ENCODE measurements at regions not wholly inside any gene's neighbourhood (a gene's known extent, or its start where the extent isn't known, plus 50 kb on each side); places are given as distances from the start of the nearest gene placed in this dataset.
"Not testable (repeated sequence)": the region's sequence is repeated elsewhere in the genome, so short reads cannot be mapped to it uniquely, and the experiment has no call there.

DNA sequence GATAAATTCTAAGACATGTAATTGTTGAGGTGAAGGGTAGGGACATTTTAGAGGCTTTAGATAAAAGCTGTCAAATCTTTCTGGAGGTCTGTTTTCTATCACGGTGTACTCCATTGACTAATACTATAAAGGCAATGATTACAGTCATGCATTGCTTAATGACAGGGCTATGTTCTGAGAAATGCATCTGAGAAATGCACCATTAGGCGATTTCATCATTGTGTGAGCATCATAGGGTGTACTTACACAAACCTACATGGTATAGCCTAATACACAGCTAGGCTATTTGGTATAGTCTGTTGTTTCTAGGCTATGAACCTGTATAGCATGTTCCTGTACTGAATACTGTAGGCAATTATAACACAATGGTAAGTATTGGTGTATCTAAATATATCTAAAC lies 71.3 kb upstream of the FYN start:
- H3K9me3 Mint-ChIP-seq = no peaks in the 10 kb centered on the region
- H3K4me3 Mint-ChIP-seq = no peak overlapping the region
- no peak for ATAC-seq (replicated peaks; ENCODE audit: extremely low read depth, poor library complexity, severe bottlenecking)
- H3K4me1 Mint-ChIP-seq = no peaks in the 10 kb centered on the region
- no peaks in the 10 kb centered on the region for H3K27me3 Mint-ChIP-seq
- no peaks in the 10 kb centered on the region for H3K36me3 Mint-ChIP-seq (ENCODE audit: insufficient read depth)
- H3K27ac Mint-ChIP-seq (ENCODE audit: low read depth) = no peak overlapping the region
- no peak for DNase-seq (ENCODE audit: low spot score in 2 of 2)

DNA sequence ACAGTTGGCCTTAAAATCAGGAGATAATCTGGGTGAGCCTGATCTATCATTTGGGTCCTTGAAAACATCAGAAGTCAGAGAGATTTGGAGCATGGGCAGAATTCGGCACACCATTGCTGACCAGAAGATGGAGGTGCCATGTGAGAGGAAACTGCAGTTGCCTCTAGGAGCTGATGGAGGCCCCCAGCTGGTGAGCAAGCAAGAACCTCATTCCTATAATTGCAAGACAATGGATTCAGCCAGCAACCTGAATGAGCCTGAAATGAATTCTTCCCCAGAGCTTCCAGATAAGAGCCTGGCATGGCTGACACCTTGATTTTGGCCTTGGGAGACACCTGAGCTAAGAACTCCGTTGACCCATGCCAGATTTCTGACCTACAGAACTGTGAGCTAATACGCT lies 76.3 kb upstream of the FYN start:
- no peak for DNase-seq (ENCODE audit: low spot score in 2 of 2)
- no peak for ATAC-seq (replicated peaks; ENCODE audit: extremely low read depth, poor library complexity, severe bottlenecking)
- H3K4me1 Mint-ChIP-seq = no peaks in the 10 kb centered on the region
- H3K4me3 Mint-ChIP-seq = no peak overlapping the region
- no peaks in the 10 kb centered on the region for H3K9me3 Mint-ChIP-seq
- H3K36me3 Mint-ChIP-seq (ENCODE audit: insufficient read depth) = no peaks in the 10 kb centered on the region
- H3K27ac Mint-ChIP-seq (ENCODE audit: low read depth) = no peak overlapping the region
- no peaks in the 10 kb centered on the region for H3K27me3 Mint-ChIP-seq

DNA sequence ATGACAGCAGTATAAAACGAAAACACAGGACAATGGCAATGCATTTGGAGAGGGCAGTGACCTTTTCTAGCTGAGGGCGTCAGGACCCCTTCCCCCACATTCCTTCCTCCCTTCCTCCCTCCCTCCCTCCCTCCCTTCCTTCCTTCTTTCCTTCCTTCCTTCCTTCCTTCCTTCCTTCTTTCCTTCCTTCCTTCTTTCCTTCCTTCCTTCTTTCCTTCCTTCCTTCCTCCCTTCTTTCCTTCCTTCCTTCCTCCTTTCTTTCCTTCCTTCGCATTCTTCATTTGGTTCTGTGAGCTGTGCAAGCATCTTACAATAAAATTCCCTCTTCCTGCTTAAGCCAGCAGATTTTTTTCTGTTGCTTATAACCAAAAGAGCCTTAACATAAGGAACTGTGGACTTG lies 76.7 kb upstream of the FYN start:
- not testable (repeated sequence) for H3K36me3 Mint-ChIP-seq (ENCODE audit: insufficient read depth); DNase-seq (ENCODE audit: low spot score in 2 of 2); ATAC-seq (replicated peaks; ENCODE audit: extremely low read depth, poor library complexity, severe bottlenecking); H3K27ac Mint-ChIP-seq (ENCODE audit: low read depth); H3K4me1 Mint-ChIP-seq; H3K4me3 Mint-ChIP-seq; H3K27me3 Mint-ChIP-seq; H3K9me3 Mint-ChIP-seq

DNA sequence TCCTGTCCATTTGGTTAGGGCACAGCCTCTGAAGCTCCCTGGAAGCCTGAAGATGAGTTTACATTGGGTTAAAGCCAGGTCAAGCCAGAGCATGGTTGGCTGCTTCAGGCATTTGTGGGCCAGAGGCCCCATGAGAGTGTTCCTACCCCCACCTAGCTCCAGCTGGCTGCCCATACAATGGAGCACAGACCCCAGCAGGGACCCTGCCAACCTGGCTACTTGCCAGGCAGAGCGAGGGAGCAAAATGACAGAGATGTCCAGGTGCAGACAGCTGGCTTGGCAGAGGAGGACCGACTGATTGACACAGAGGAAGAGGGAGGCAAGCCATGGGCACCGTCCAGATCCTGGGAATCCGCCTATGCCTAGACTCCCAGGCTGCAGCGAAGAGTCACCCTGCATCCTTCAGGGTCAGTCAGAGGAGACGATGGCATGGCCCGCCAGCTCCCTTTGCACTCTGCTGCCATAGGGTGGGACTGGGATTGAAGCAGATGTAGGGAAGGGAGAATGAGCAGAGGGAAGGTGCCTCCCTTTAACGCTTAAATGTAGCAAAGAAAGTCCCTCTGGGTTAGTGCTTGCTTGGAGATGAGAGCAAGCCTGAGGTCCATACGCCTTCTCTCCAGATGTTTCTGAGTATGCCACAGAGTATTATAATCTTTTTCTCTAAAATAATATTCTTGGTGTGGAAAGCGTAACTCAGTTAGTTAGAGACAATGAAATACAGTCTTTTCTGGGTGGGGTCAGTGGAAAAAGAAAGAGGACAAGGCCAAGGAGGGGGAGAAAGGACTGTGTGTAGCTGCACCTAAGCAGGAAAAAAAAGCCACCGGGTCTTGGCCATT lies 77.6 kb upstream of the FYN start:
- DNase-seq (ENCODE audit: low spot score in 2 of 2) (no peak), ATAC-seq (replicated peaks; ENCODE audit: extremely low read depth, poor library complexity, severe bottlenecking) (no peak)
- H3K27ac Mint-ChIP-seq (ENCODE audit: low read depth) = no peak overlapping the region
- no peak overlapping the region for H3K4me3 Mint-ChIP-seq
- H3K27me3 Mint-ChIP-seq = no peaks in the 10 kb centered on the region
- no peaks in the 10 kb centered on the region for H3K36me3 Mint-ChIP-seq (ENCODE audit: insufficient read depth)
- no peaks in the 10 kb centered on the region for H3K4me1 Mint-ChIP-seq
- no peaks in the 10 kb centered on the region for H3K9me3 Mint-ChIP-seq

DNA sequence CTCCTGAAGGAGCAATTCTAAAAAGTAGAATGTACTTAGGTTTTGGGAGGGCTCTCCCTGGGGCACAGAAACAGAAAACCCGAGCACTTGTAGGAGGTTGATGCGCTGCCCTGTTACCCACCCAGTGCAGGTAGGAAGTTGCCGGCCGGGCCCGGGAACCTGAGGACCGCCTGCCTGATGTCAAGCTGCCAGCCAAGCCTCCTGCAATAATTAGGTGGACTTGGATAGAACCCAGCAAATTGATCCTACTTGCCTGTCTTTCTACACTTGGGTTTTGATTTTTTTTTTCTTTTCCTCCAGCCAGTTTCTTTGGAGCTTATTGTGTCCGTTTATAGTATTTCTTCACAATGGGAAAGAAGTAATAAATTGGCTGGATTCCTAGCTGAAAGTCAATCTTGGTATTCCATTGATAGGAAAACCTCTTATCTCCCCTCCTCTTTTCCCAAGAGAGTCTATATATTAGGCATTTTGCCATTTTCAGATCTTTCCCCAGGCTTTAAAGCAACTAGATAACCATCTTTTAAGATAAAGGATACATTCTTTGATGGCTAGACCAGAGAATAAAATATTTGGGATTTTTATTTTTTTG lies 78.3 kb upstream of the FYN start:
- no peaks in the 10 kb centered on the region for H3K4me1 Mint-ChIP-seq
- DNase-seq (ENCODE audit: low spot score in 2 of 2) = no peak
- no peaks in the 10 kb centered on the region for H3K36me3 Mint-ChIP-seq (ENCODE audit: insufficient read depth)
- no peak overlapping the region for H3K27ac Mint-ChIP-seq (ENCODE audit: low read depth)
- H3K9me3 Mint-ChIP-seq = no peaks in the 10 kb centered on the region
- no peak overlapping the region for H3K4me3 Mint-ChIP-seq
- no peaks in the 10 kb centered on the region for H3K27me3 Mint-ChIP-seq
- ATAC-seq (replicated peaks; ENCODE audit: extremely low read depth, poor library complexity, severe bottlenecking) = no peak

DNA sequence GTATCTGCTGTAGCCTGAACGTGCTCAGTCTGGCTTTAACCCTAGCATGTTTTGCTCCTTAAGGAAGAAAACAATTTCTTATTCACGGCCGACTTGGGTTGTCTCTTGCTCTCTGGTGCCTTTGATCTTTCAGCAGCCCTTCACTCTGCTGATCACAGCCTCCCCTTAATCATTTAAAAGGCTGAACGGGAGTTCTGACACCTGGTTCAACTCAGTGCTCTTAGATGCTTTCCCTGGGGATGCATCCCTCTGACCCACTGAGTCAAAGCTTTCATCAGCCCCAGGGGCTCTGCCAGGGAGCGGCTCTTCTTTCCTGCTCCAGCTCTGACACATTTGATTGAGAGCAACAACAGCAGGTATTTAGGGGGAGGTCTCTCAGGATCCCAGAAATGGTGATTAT lies 79.0 kb upstream of the FYN start:
- Mint-ChIP-seq H3K9me3 (no peaks in the 10 kb centered on the region), H3K4me3 (no peak overlapping the region), H3K36me3 (ENCODE audit: insufficient read depth) (no peaks in the 10 kb centered on the region), H3K4me1 (no peaks in the 10 kb centered on the region), H3K27me3 (no peaks in the 10 kb centered on the region), H3K27ac (ENCODE audit: low read depth) (no peak overlapping the region)
- ATAC-seq (replicated peaks; ENCODE audit: extremely low read depth, poor library complexity, severe bottlenecking) (no peak), DNase-seq (ENCODE audit: low spot score in 2 of 2) (no peak)

DNA sequence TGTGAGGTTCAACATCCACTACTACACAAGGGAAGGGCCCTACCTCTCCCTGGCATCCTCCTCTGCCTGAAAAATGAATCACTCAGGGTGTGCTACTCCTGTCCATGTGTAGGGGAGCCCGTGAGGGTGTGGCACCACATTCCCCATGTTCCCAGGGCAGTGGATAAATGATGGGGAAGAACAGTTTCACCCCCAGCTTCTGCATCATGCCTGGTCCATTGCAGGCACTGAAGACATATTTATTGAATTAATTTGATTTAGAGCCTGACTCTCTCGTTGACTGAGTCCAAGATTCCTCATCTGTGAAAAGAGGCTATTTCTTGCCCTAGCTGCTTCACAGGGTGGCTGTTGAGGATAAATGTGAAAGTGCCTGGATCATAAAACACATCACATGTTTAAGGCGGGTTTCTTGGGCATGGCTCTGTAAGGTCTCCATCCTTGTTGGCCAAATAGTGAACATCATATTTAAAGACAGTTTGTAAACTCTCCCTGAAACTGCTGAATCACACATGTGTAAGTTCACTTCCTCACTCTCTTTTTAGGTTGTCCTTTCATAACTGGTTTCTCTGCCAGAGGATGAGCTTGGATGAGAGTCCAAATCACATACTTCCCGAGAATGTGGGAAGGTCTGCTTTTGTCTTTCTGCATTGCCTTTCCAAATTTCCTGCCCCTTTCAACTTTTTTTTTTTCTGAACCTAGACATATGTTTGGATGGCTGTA lies 79.7 kb upstream of the FYN start:
- no peak for ATAC-seq (replicated peaks; ENCODE audit: extremely low read depth, poor library complexity, severe bottlenecking)
- no peak overlapping the region for H3K27ac Mint-ChIP-seq (ENCODE audit: low read depth)
- no peaks in the 10 kb centered on the region for H3K4me1 Mint-ChIP-seq
- H3K36me3 Mint-ChIP-seq (ENCODE audit: insufficient read depth) = no peaks in the 10 kb centered on the region
- no peaks in the 10 kb centered on the region for H3K9me3 Mint-ChIP-seq
- H3K4me3 Mint-ChIP-seq = no peak overlapping the region
- H3K27me3 Mint-ChIP-seq = no peaks in the 10 kb centered on the region
- no peak for DNase-seq (ENCODE audit: low spot score in 2 of 2)

DNA sequence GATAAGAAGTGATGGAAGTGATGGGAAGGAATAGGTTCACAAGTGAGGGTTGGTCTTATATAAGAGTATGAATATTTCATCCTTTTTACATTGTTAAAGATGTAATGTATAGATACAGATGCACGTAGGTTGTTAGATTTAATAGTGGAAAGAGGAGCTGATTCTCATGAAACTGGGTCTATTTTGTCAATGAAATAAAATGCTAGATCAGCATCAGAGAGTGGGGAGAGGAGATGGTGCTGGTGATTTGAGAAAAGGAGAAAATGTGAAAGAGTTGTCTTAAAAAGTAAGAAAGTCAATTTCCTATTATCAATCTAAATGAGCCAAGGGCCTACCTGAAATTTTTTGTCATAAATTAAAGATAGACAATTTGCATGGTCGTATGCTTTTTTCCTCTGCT lies 82.8 kb upstream of the FYN start:
- no peaks in the 10 kb centered on the region for H3K36me3 Mint-ChIP-seq (ENCODE audit: insufficient read depth)
- H3K27ac Mint-ChIP-seq (ENCODE audit: low read depth) = no peak overlapping the region
- no peak overlapping the region for H3K4me3 Mint-ChIP-seq
- no peak for DNase-seq (ENCODE audit: low spot score in 2 of 2)
- no peaks in the 10 kb centered on the region for H3K4me1 Mint-ChIP-seq
- no peaks in the 10 kb centered on the region for H3K9me3 Mint-ChIP-seq
- no peak for ATAC-seq (replicated peaks; ENCODE audit: extremely low read depth, poor library complexity, severe bottlenecking)
- no peaks in the 10 kb centered on the region for H3K27me3 Mint-ChIP-seq

DNA sequence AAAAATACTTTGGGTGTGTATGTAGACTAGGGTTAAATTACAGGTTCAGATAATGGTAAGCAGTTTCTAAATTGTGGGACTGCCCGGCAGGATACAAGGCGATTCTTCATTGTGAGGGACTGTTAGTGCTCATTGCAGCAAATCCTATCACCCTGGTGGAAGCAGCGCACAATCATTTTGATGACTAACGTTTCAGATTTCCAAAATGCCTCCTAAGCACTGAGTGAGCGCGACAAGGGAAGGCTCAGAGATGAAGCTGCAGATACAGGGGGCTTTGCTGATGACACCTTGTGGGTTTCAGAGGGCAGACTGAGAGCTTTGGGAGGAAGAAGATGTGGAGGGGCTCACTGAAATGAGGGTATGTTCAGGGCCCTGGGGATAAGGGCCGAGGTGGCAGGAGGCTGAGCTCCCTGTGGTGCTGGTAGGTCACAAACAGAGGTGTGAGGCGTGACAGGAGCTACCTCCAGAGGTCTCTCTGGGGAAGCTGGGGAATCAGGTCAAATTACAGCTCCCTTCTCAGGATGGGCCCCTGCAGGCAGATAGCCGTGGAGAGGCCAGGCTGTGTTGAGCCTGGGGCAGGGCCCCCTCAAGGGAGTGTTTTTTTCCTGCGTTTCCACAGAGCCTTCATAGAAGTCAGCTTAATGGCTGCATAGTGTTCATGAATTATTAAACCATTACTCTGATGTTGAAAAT lies 84.5 kb upstream of the FYN start:
- ATAC-seq (replicated peaks; ENCODE audit: extremely low read depth, poor library complexity, severe bottlenecking) (no peak), DNase-seq (ENCODE audit: low spot score in 2 of 2) (no peak)
- Mint-ChIP-seq H3K27ac (ENCODE audit: low read depth) (no peak overlapping the region), H3K9me3 (no peaks in the 10 kb centered on the region), H3K4me3 (no peak overlapping the region), H3K36me3 (ENCODE audit: insufficient read depth) (no peaks in the 10 kb centered on the region), H3K27me3 (no peaks in the 10 kb centered on the region), H3K4me1 (no peaks in the 10 kb centered on the region)

DNA sequence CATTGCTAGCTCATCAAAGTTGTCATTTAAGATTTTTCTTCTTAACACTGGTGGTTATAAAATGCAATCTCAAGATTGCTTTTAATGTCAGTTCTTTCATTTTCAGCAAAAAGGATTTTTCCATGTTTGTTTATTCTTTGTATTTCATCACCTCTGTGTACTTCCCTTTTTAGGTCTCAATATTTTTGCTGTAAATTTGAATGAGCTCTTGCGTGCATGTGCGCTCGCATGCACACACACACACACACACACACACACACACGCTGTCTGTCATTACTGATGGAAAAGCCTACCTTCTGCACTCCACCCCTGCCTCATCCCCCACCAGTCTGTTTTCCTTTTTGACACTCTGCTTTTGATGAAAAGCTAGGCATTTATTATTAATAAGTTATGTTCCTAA lies 85.3 kb upstream of the FYN start:
- Mint-ChIP-seq H3K9me3 (no peaks in the 10 kb centered on the region), H3K27ac (ENCODE audit: low read depth) (no peak overlapping the region), H3K36me3 (ENCODE audit: insufficient read depth) (no peaks in the 10 kb centered on the region), H3K4me1 (no peaks in the 10 kb centered on the region), H3K4me3 (no peak overlapping the region), H3K27me3 (no peaks in the 10 kb centered on the region)
- DNase-seq (ENCODE audit: low spot score in 2 of 2) = no peak
- no peak for ATAC-seq (replicated peaks; ENCODE audit: extremely low read depth, poor library complexity, severe bottlenecking)

DNA sequence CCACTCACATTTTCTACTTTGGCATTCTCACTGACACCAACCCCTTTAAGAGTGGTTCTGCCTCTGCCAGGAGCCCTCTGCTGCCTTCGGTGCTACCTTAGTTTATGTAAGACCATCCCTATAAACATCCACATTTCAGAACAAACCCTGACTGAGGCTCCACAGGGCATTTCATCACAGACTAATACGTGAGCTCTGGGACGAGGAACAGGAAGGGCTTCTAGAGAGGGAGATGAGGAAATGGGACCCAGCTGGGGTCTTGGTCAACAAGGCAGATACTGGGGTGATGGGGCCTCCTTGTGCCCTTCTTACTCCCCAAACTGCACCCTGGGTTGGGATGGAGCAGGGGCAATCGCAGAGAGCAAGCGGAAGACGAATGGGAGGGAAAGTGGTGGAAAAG lies 86.5 kb upstream of the FYN start:
- Mint-ChIP-seq H3K36me3 (ENCODE audit: insufficient read depth) (no peaks in the 10 kb centered on the region), H3K4me1 (no peaks in the 10 kb centered on the region), H3K27me3 (peaks cover 5% of the 10 kb centered on the region), H3K9me3 (no peaks in the 10 kb centered on the region), H3K27ac (ENCODE audit: low read depth) (no peak overlapping the region), H3K4me3 (no peak overlapping the region)
- no peak for DNase-seq (ENCODE audit: low spot score in 2 of 2)
- ATAC-seq (replicated peaks; ENCODE audit: extremely low read depth, poor library complexity, severe bottlenecking) = no peak

DNA sequence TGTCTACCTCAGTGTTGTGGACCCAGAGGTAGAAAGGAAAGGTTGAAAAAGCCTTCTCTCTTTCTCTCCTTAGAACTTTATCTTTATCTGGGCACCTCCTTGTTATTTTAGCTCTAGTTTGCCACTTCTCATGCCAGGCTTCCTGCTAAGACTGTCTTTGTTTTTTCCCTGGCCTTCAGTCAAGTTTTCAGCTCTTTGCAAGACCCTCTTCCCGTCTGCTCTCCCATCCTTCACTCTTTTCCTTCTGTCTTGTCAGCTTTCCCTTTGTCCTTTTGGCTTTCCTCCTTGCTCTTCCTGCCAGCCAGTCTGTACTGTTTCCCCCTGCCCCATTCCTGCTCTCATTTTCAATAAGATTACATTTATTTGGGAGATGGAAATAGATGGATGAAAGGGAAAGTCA lies 86.8 kb upstream of the CCN6 start:
- ATAC-seq (replicated peaks; ENCODE audit: extremely low read depth, poor library complexity, severe bottlenecking) (no peak), DNase-seq (ENCODE audit: low spot score in 2 of 2) (no peak)
- H3K9me3 Mint-ChIP-seq = no peaks in the 10 kb centered on the region
- no peak overlapping the region for H3K27ac Mint-ChIP-seq (ENCODE audit: low read depth)
- H3K4me1 Mint-ChIP-seq = no peaks in the 10 kb centered on the region
- H3K27me3 Mint-ChIP-seq = peaks cover 31% of the 10 kb centered on the region
- H3K4me3 Mint-ChIP-seq = no peak overlapping the region
- no peaks in the 10 kb centered on the region for H3K36me3 Mint-ChIP-seq (ENCODE audit: insufficient read depth)
